GM10266 (cell line): ENCODE measurements at regions not wholly inside any gene's neighbourhood (a gene's known extent, or its start where the extent isn't known, plus 50 kb on each side); places are given as distances from the start of the nearest gene placed in this dataset.

Experiments used
- DNase-seq: peaks from one replicate; pipeline ENCODE4 v3.0.0; 2012; ENCODE audit errors: extremely low spot score
- TF ChIP-seq, protein P1 (sequence below): IDR thresholded peaks from 2 replicates; pipeline ENCODE4 v1.5.1; 2012; ENCODE audit warnings: mild to moderate bottlenecking, low read depth; ENCODE audit not compliant: control insufficient read depth, insufficient read depth; ENCODE audit errors: missing control alignments

- no peak for DNase-seq
- TF ChIP-seq, protein P1, sequence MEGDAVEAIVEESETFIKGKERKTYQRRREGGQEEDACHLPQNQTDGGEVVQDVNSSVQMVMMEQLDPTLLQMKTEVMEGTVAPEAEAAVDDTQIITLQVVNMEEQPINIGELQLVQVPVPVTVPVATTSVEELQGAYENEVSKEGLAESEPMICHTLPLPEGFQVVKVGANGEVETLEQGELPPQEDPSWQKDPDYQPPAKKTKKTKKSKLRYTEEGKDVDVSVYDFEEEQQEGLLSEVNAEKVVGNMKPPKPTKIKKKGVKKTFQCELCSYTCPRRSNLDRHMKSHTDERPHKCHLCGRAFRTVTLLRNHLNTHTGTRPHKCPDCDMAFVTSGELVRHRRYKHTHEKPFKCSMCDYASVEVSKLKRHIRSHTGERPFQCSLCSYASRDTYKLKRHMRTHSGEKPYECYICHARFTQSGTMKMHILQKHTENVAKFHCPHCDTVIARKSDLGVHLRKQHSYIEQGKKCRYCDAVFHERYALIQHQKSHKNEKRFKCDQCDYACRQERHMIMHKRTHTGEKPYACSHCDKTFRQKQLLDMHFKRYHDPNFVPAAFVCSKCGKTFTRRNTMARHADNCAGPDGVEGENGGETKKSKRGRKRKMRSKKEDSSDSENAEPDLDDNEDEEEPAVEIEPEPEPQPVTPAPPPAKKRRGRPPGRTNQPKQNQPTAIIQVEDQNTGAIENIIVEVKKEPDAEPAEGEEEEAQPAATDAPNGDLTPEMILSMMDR = no peak
Measured at GRCh38 chr16:51567911-51568310, 416.8 kb upstream of the SALL1 start.

DNA sequence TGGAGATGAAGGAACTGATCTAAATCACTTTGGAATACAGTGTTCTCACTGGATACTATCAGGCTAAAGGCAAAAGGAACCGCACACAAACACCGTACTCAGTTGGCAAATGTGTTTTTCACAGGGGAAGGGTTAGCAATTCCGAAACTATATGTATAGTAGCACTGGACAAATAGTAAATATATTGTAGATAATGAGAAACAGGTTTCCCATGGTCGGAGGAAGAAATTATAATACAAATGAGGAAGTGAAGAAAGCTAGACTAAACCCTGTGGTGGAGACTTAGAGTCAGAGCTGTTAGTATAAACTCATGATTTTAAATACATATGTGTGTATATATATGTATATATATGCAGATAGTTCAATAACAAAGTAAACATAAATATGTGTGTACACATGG, 414.1 kb upstream of the SALL1 start:
- TF ChIP-seq, protein P1 = no peak
- no peak for DNase-seq

DNA sequence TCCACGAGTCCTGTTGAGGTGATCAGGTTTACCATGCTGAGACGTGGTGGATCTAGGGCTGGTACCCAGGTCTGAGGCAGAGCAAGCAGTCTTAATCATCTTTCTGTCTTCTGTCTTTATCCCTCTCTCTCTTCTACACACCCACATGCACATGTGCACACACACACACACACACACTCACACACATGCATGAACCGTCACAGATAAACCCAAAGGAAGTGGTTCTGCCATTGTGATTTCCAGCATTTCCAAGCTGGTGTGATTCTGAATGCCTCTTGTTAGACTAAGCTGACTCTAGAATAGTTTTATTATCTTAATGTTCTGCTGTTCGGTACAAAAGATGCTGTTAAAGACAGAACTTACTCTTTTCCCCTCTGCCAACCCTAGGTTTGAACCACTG, 411.8 kb upstream of the SALL1 start:
- no peak for DNase-seq

GRCh38 chr16:51559901-51560300, 408.8 kb upstream of the SALL1 start:
- DNase-seq = no peak
- TF ChIP-seq, protein P1 = no peak

More for the DNA sequence above, 411.8 kb upstream of the SALL1 start:
- TF ChIP-seq, protein P1 = no peak

DNA sequence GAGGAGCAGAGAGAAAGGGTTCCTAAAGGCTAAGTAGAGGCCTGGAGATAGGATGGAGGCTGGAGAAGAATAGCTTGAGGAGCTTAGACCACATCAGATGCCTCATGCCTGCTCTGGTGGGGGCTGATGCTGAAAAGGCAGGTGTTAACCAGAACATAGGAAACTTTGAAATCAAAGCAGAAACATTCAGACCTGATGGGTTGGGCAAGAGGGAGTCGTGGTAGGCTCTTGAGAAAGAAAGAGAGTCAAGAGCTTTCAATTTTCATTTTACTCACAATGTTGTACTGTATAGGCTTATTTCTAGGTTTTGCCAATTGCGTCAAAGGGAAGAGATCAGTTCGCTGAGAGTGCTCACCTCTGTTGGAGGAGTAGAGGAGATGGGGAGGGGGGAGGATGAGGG, 406.6 kb upstream of the SALL1 start:
- no peak for DNase-seq
- TF ChIP-seq, protein P1 = no peak

GRCh38 chr16:51556694-51557340, 405.7 kb upstream of the SALL1 start:
- TF ChIP-seq, protein P1 = no peak
- no peak for DNase-seq

- TF ChIP-seq, protein P1 = no peak
- DNase-seq = no peak
Measured at GRCh38 chr16:51553910-51554309, 402.8 kb upstream of the SALL1 start.
